ENCODE measurements at regions not wholly inside any gene's neighbourhood (a gene's known extent, or its start where the extent isn't known, plus 50 kb on each side); places are given as distances from the start of the nearest gene placed in this dataset.

GRCh38 chr12:127170226-127171180 lies 1096.5 kb upstream of the TMEM132C start (continued):
- TF ChIP-seq ZNF114 (CRISPR knock-in tag; IDR thresholded peaks at IDR 0.05) (no peak), CTCF (conservative IDR thresholded peaks at IDR 0.05; ENCODE audit: low read depth in 2 of 2) (no peak), STAT1 (IDR thresholded peaks at IDR 0.05; ENCODE audit: unreplicated experiment) (no peak), JUNB (IDR thresholded peaks at IDR 0.05; ENCODE audit: unreplicated experiment) (no peak)
- TF ChIP-seq, protein P1, sequence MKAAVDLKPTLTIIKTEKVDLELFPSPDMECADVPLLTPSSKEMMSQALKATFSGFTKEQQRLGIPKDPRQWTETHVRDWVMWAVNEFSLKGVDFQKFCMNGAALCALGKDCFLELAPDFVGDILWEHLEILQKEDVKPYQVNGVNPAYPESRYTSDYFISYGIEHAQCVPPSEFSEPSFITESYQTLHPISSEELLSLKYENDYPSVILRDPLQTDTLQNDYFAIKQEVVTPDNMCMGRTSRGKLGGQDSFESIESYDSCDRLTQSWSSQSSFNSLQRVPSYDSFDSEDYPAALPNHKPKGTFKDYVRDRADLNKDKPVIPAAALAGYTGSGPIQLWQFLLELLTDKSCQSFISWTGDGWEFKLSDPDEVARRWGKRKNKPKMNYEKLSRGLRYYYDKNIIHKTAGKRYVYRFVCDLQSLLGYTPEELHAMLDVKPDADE (IDR thresholded peaks at IDR 0.05), result no peak

GRCh38 chr12:127172861-127173260 lies 1094.1 kb upstream of the TMEM132C start:
- Mint-ChIP-seq H3K4me1 (no peaks in the 10 kb centered on the region), H3K27me3 (ENCODE audit: insufficient read depth, low read depth, poor library complexity) (peaks cover 2% of the 10 kb centered on the region), H3K4me3 (no peak overlapping the region), H3K27ac (no peak overlapping the region), H3K9me3 (peaks cover 95% of the 10 kb centered on the region), H3K36me3 (ENCODE audit: low read depth) (peaks cover 56% of the 10 kb centered on the region)
- Histone ChIP-seq H3K36me3 (ENCODE audit: insufficient read depth) (peaks cover 5% of the 10 kb centered on the region; the same call in 1 of the 2 replicates), H3K27me3 (ENCODE audit: insufficient read depth) (no peaks in the 10 kb centered on the region), H3K27ac (ENCODE audit: low read depth) (no peak overlapping the region), H4K20me1 (replicated peaks; ENCODE audit: insufficient read depth) (no peaks in the 10 kb centered on the region), H3F3A (replicated peaks; ENCODE audit: low read depth) (no peaks in the 10 kb centered on the region), H3K9me2 (ENCODE audit: insufficient read depth) (no peaks in the 10 kb centered on the region), H3K4me2 (no peak overlapping the region), H3K79me2 (replicated peaks; ENCODE audit: insufficient read depth) (no peaks in the 10 kb centered on the region), H2AFZ (no peak overlapping the region), H3K4me3 (no peak overlapping the region), H3K4me1 (ENCODE audit: insufficient read depth) (no peaks in the 10 kb centered on the region)
- ATAC-seq, result no peak
- TF ChIP-seq EZH2phosphoT487 (IDR thresholded peaks at IDR 0.05; ENCODE audit: unreplicated experiment) (no peak), ZNF462 (CRISPR knock-in tag; IDR thresholded peaks at IDR 0.05) (no peak), CTCF (conservative IDR thresholded peaks at IDR 0.05; ENCODE audit: low read depth in 2 of 2) (no peak), EZH2 (IDR thresholded peaks at IDR 0.05; ENCODE audit: low read depth, unreplicated experiment) (no peak), JUNB (IDR thresholded peaks at IDR 0.05; ENCODE audit: unreplicated experiment) (no peak), ZNF114 (CRISPR knock-in tag; IDR thresholded peaks at IDR 0.05) (no peak), POLR2AphosphoS5 (IDR thresholded peaks at IDR 0.05; ENCODE audit: low read depth) (no peak), NANOG (IDR thresholded peaks at IDR 0.05; ENCODE audit: borderline replicate concordance) (no peak)
- DNase-seq (ENCODE audit: low spot score), result no peak
